Activated T-helper 2 cell treated with anti-CD3 and anti-CD28 coated beads, Interferon-gamma antibody, Interleukin-2, Interleukin-4, amounts not matched to agents 10 μg/mL and 5 μg/mL and 100 μg/mL, durations not matched to agents 14 hours and 24 hours and 36 hours (primary cell): ENCODE measurements at regions not wholly inside any gene's neighbourhood (a gene's known extent, or its start where the extent isn't known, plus 50 kb on each side); places are given as distances from the start of the nearest gene placed in this dataset.

Experiments
- DNase-seq: peaks from one replicate; pipeline ENCODE4 v3.0.0; 2021; ENCODE audit warnings: low spot score
- H3K27ac Mint-ChIP-seq: one replicate; pipeline ENCODE4 v1.8.0; 2021; ENCODE audit warnings: mixed read lengths
- H3K27me3 Mint-ChIP-seq: one replicate; pipeline ENCODE4 v1.8.0; 2021; ENCODE audit warnings: low read depth, mixed read lengths
- H3K36me3 Mint-ChIP-seq: one replicate; pipeline ENCODE4 v1.8.0; 2021; ENCODE audit warnings: low read depth, mixed read lengths
- H3K4me1 Mint-ChIP-seq: one replicate; pipeline ENCODE4 v1.8.0; 2021; ENCODE audit warnings: low read depth, mixed read lengths
- H3K4me3 Mint-ChIP-seq: one replicate; pipeline ENCODE4 v1.8.0; 2021; ENCODE audit warnings: low read depth, mild to moderate bottlenecking, moderate library complexity, mixed read lengths
- H3K9me3 Mint-ChIP-seq: one replicate; pipeline ENCODE4 v1.8.0; 2021; ENCODE audit warnings: mixed read lengths
- intact Hi-C: fragments of 100-400 bp; cut with micrococcal nuclease; formaldehyde crosslinking; loops from one replicate; pipeline ENCODE4 v1.15.1; 2023

- Mint-ChIP-seq H3K36me3 (no peaks in the 10 kb centered on the region), H3K27me3 (no peaks in the 10 kb centered on the region), H3K4me3 (no peak overlapping the region), H3K27ac (no peak overlapping the region), H3K9me3 (no peaks in the 10 kb centered on the region), H3K4me1 (no peaks in the 10 kb centered on the region)
- DNase-seq = no peak
- intact Hi-C loops = no loop called here
These were observed 369.2 kb upstream of the LCORL start for GRCh38 chr4:18390655-18391353.

- no peak for DNase-seq
- H3K27ac Mint-ChIP-seq = no peak overlapping the region
- H3K4me3 Mint-ChIP-seq = no peak overlapping the region
- H3K36me3 Mint-ChIP-seq = no peaks in the 10 kb centered on the region
- no peaks in the 10 kb centered on the region for H3K4me1 Mint-ChIP-seq
- H3K27me3 Mint-ChIP-seq = no peaks in the 10 kb centered on the region
- H3K9me3 Mint-ChIP-seq = no peaks in the 10 kb centered on the region
- intact Hi-C loops = no loop called here
These were observed 367.6 kb upstream of the LCORL start for GRCh38 chr4:18389115-18389514.

GRCh38 chr4:18388039-18388438, 366.5 kb upstream of the LCORL start:
- Mint-ChIP-seq H3K36me3 (no peaks in the 10 kb centered on the region), H3K4me1 (no peaks in the 10 kb centered on the region), H3K4me3 (no peak overlapping the region), H3K27me3 (no peaks in the 10 kb centered on the region), H3K27ac (no peak overlapping the region), H3K9me3 (no peaks in the 10 kb centered on the region)
- intact Hi-C loops = no loop called here
- DNase-seq = no peak

GRCh38 chr4:18381186-18381585, 359.6 kb upstream of the LCORL start:
- intact Hi-C loops = no loop called here
- Mint-ChIP-seq H3K27me3 (no peaks in the 10 kb centered on the region), H3K36me3 (no peaks in the 10 kb centered on the region), H3K4me1 (no peaks in the 10 kb centered on the region), H3K9me3 (no peaks in the 10 kb centered on the region), H3K4me3 (no peak overlapping the region), H3K27ac (no peak overlapping the region)
- DNase-seq = no peak

GRCh38 chr4:18369561-18369960, 348.0 kb upstream of the LCORL start:
- Mint-ChIP-seq H3K27ac (no peak overlapping the region), H3K4me1 (peaks cover 1% of the 10 kb centered on the region), H3K27me3 (no peaks in the 10 kb centered on the region), H3K9me3 (no peaks in the 10 kb centered on the region), H3K4me3 (no peak overlapping the region), H3K36me3 (no peaks in the 10 kb centered on the region)
- no peak for DNase-seq
- intact Hi-C loops = loop anchor here (5.0 kb wide), 1 partner anchor 437 kb away; no protein-coding TSS in a partner anchor

GRCh38 chr4:18366892-18367291, 345.3 kb upstream of the LCORL start:
- intact Hi-C loops = loop anchor here (5.0 kb wide), 1 partner anchor 435 kb away; no protein-coding TSS in a partner anchor
- no peak overlapping the region for H3K27ac Mint-ChIP-seq
- no peaks in the 10 kb centered on the region for H3K9me3 Mint-ChIP-seq
- H3K36me3 Mint-ChIP-seq = no peaks in the 10 kb centered on the region
- H3K4me3 Mint-ChIP-seq = no peak overlapping the region
- no peaks in the 10 kb centered on the region for H3K27me3 Mint-ChIP-seq
- no peak for DNase-seq
- H3K4me1 Mint-ChIP-seq = peaks cover 1% of the 10 kb centered on the region

GRCh38 chr4:18366136-18366535, 344.6 kb upstream of the LCORL start:
- no peak for DNase-seq
- Mint-ChIP-seq H3K4me1 (peaks cover 1% of the 10 kb centered on the region), H3K36me3 (no peaks in the 10 kb centered on the region), H3K9me3 (no peaks in the 10 kb centered on the region), H3K27ac (no peak overlapping the region), H3K4me3 (no peak overlapping the region), H3K27me3 (no peaks in the 10 kb centered on the region)
- intact Hi-C loops = loop anchor here (5.0 kb wide), 1 partner anchor 434 kb away; no protein-coding TSS in a partner anchor

- no peak for DNase-seq
- no peaks in the 10 kb centered on the region for H3K27me3 Mint-ChIP-seq
- no peak overlapping the region for H3K4me3 Mint-ChIP-seq
- H3K27ac Mint-ChIP-seq = no peak overlapping the region
- no peaks in the 10 kb centered on the region for H3K36me3 Mint-ChIP-seq
- intact Hi-C loops = no loop called here
- H3K9me3 Mint-ChIP-seq = peaks cover 3% of the 10 kb centered on the region
- H3K4me1 Mint-ChIP-seq = no peaks in the 10 kb centered on the region
These were observed 322.0 kb upstream of the LCORL start for GRCh38 chr4:18343581-18343980.

- no peaks in the 10 kb centered on the region for H3K4me1 Mint-ChIP-seq
- intact Hi-C loops = no loop called here
- H3K27ac Mint-ChIP-seq = no peak overlapping the region
- H3K9me3 Mint-ChIP-seq = peaks cover 3% of the 10 kb centered on the region
- no peak for DNase-seq
- no peak overlapping the region for H3K4me3 Mint-ChIP-seq
- H3K36me3 Mint-ChIP-seq = no peaks in the 10 kb centered on the region
- no peaks in the 10 kb centered on the region for H3K27me3 Mint-ChIP-seq
These were observed 321.3 kb upstream of the LCORL start for GRCh38 chr4:18342847-18343246.

- Mint-ChIP-seq H3K9me3 (no peaks in the 10 kb centered on the region), H3K27me3 (no peaks in the 10 kb centered on the region), H3K4me1 (no peaks in the 10 kb centered on the region), H3K4me3 (no peak overlapping the region), H3K36me3 (no peaks in the 10 kb centered on the region), H3K27ac (no peak overlapping the region)
- intact Hi-C loops = no loop called here
- DNase-seq = no peak
These were observed 300.5 kb upstream of the LCORL start for GRCh38 chr4:18321956-18322530.

- Mint-ChIP-seq H3K36me3 (no peaks in the 10 kb centered on the region), H3K27me3 (no peaks in the 10 kb centered on the region)
These were observed 297.9 kb upstream of the LCORL start for GRCh38 chr4:18319431-18319830.

GRCh38 chr4:18318682-18319388, 297.3 kb upstream of the LCORL start:
- H3K36me3 Mint-ChIP-seq = no peaks in the 10 kb centered on the region
- DNase-seq = no peak
- intact Hi-C loops = no loop called here
- H3K27me3 Mint-ChIP-seq = no peaks in the 10 kb centered on the region
- no peak overlapping the region for H3K4me3 Mint-ChIP-seq
- no peak overlapping the region for H3K27ac Mint-ChIP-seq
- H3K4me1 Mint-ChIP-seq = no peaks in the 10 kb centered on the region
- H3K9me3 Mint-ChIP-seq = no peaks in the 10 kb centered on the region

More at GRCh38 chr4:18319431-18319830, 297.9 kb upstream of the LCORL start:
- DNase-seq = no peak
- no peak overlapping the region for H3K4me3 Mint-ChIP-seq
- no peak overlapping the region for H3K27ac Mint-ChIP-seq
- no peaks in the 10 kb centered on the region for H3K4me1 Mint-ChIP-seq
- intact Hi-C loops = no loop called here
- no peaks in the 10 kb centered on the region for H3K9me3 Mint-ChIP-seq

- Mint-ChIP-seq H3K4me1 (no peaks in the 10 kb centered on the region), H3K27ac (no peak overlapping the region), H3K9me3 (no peaks in the 10 kb centered on the region), H3K27me3 (no peaks in the 10 kb centered on the region), H3K36me3 (no peaks in the 10 kb centered on the region), H3K4me3 (no peak overlapping the region)
- intact Hi-C loops = no loop called here
- DNase-seq = no peak
These were observed 293.2 kb upstream of the LCORL start for GRCh38 chr4:18314731-18315130.
